SK-N-SH (cell line): ENCODE measurements at regions not wholly inside any gene's neighbourhood (a gene's known extent, or its start where the extent isn't known, plus 50 kb on each side); places are given as distances from the start of the nearest gene placed in this dataset.

Source experiments
- CTCF ChIA-PET: fragments of 300-600, 350-600 bp; formaldehyde crosslinking; extraction: SDS; loops from one replicate; lab custom pipeline; 2021; lab: Yijun Ruan, JAX
- POLR2A ChIA-PET: fragments of 350-600 bp; sonication (Branson Sonifier 250); formaldehyde crosslinking; extraction: SDS; loops from one replicate; lab custom pipeline; 2020; ENCODE audit warnings: antibody characterized with exemption, inconsistent platforms; lab: Yijun Ruan, JAX
- DNase-seq: peaks from one replicate; pipeline ENCODE4 v3.0.0; 2012
- H2AFZ ChIP-seq: fragments of 200-600 bp; sonication (generic); 2 replicates; pipeline ENCODE4 v1.8.1; 2016; ENCODE audit warnings: antibody characterized with exemption, mild to moderate bottlenecking, low read depth
- H3F3A ChIP-seq: fragments of 200-600 bp; sonication (generic); replicated peaks from 2 replicates; pipeline ENCODE3; 2016; ENCODE audit warnings: antibody characterized with exemption, mild to moderate bottlenecking; ENCODE audit not compliant: insufficient read depth
- H3K27ac ChIP-seq, 2 experiments: fragments of 200-500 bp in 1 of 2; fragments of 200-600 bp in 1 of 2; sonication (Bioruptor generic) in 1 of 2; sonication (generic), shearing (Covaris generic) in 1 of 2; 2 replicates each; pipeline versions ENCODE4 v1.5.1 to v1.6.1; 2014 to 2016; ENCODE audit warnings: low read depth in 2 of 2, inconsistent platforms in 1 of 2, low read length in 1 of 2, mild to moderate bottlenecking in 1 of 2, mixed read lengths in 1 of 2
- H3K27me3 ChIP-seq: fragments of 200-600 bp; sonication (generic), shearing (Covaris generic); 2 replicates; pipeline ENCODE4 v1.6.1; 2016; ENCODE audit warnings: mixed run types; ENCODE audit not compliant: insufficient read depth
- H3K36me3 ChIP-seq, 2 experiments: fragments of 200-500 bp in 1 of 2; fragments of 200-600 bp in 1 of 2; sonication (Bioruptor generic) in 1 of 2; sonication (generic) in 1 of 2; replicated peaks in 1 of 2; 2 replicates each; pipeline versions ENCODE3 to v1.5.1; 2014 to 2016; ENCODE audit warnings: low read length in 1 of 2, mild to moderate bottlenecking in 1 of 2; ENCODE audit not compliant: insufficient read depth in 2 of 2, control insufficient read depth in 1 of 2
- H3K4me1 ChIP-seq, 2 experiments: fragments of 200-500 bp in 1 of 2; fragments of 200-600 bp in 1 of 2; sonication (Bioruptor generic) in 1 of 2; sonication (generic), shearing (Covaris generic) in 1 of 2; 2 replicates each; pipeline versions ENCODE4 v1.5.1 to v1.6.1; 2014 to 2016; ENCODE audit warnings: low read depth in 1 of 2, low read length in 1 of 2, mixed run types in 1 of 2; ENCODE audit not compliant: insufficient read depth in 2 of 2, control insufficient read depth in 1 of 2
- H3K4me2 ChIP-seq: fragments of 200-600 bp; sonication (generic), shearing (Covaris generic); 2 replicates; pipeline ENCODE4 v1.6.1; 2017; ENCODE audit warnings: mixed run types
- H3K4me3 ChIP-seq, 2 experiments: fragments of 200-500 bp in 1 of 2; fragments of 200-600 bp in 1 of 2; sonication (Bioruptor generic) in 1 of 2; sonication (generic), shearing (Covaris generic) in 1 of 2; 2 replicates each; pipeline versions ENCODE4 v1.5.1 to v1.8.1; 2014 to 2016; ENCODE audit warnings: low read depth in 2 of 2, inconsistent platforms in 1 of 2, low read length in 1 of 2, mild to moderate bottlenecking in 1 of 2, mixed read lengths in 1 of 2, moderate library complexity in 1 of 2
- H3K79me2 ChIP-seq: fragments of 200-600 bp; sonication (generic); 2 replicates; pipeline ENCODE4 v1.8.1; 2017; ENCODE audit warnings: mild to moderate bottlenecking; ENCODE audit not compliant: insufficient read depth
- H3K9ac ChIP-seq: fragments of 200-600 bp; sonication (generic); 2 replicates; pipeline ENCODE4 v1.6.1; 2017; ENCODE audit warnings: mixed run types
- H3K9me2 ChIP-seq: fragments of 200-600 bp; sonication (generic); 2 replicates; pipeline ENCODE4 v1.6.1; 2017; ENCODE audit warnings: mixed run types
- H3K9me3 ChIP-seq: fragments of 200-600 bp; sonication (generic); 2 replicates; pipeline ENCODE4 v1.6.1; 2017; ENCODE audit warnings: mixed run types, mild to moderate bottlenecking, moderate library complexity
- H4K20me1 ChIP-seq: fragments of 200-600 bp; sonication (generic); 2 replicates; pipeline ENCODE4 v1.6.1; 2017; ENCODE audit warnings: mild to moderate bottlenecking, mixed run types; ENCODE audit not compliant: insufficient read depth
- EP300 ChIP-seq, 2 experiments: IDR thresholded peaks; 2 replicates each; pipeline versions ENCODE4 v1.4.0 to v1.6.1; 2012; ENCODE audit warnings: borderline replicate concordance in 1 of 2, low read depth in 1 of 2, low read length in 1 of 2
- FOSL2 ChIP-seq: IDR thresholded peaks from 2 replicates; pipeline ENCODE4 v1.4.0; 2012; ENCODE audit warnings: low read depth, mild to moderate bottlenecking, moderate library complexity, borderline replicate concordance
- FOXJ3 ChIP-seq: sonication (generic); formaldehyde crosslinking; IDR thresholded peaks from 2 replicates; pipeline ENCODE4 v1.5.1; 2020; ENCODE audit warnings: mild to moderate bottlenecking, missing genetic modification reagents
- FOXM1 ChIP-seq: IDR thresholded peaks from 2 replicates; pipeline ENCODE4 v1.4.0; 2012; ENCODE audit warnings: low read depth, mild to moderate bottlenecking
- GATA2 ChIP-seq: sonication (generic); formaldehyde crosslinking; IDR thresholded peaks from 2 replicates; pipeline ENCODE4 v1.5.0; 2020; ENCODE audit warnings: mild to moderate bottlenecking, missing genetic modification reagents
- MAX ChIP-seq: IDR thresholded peaks from 2 replicates; pipeline ENCODE4 v1.4.0; 2012; ENCODE audit warnings: low read depth
- NFIC ChIP-seq: IDR thresholded peaks from 2 replicates; pipeline ENCODE4 v1.4.0; 2012; ENCODE audit warnings: borderline replicate concordance
- PBX3 ChIP-seq: IDR thresholded peaks from 2 replicates; pipeline ENCODE4; 2012
- RAD21 ChIP-seq: IDR thresholded peaks from 2 replicates; pipeline ENCODE4 v1.6.1; 2012; ENCODE audit warnings: mild to moderate bottlenecking, low read length
- RCOR1 ChIP-seq: fragments of 150-350 bp; IDR thresholded peaks from 2 replicates; pipeline ENCODE4 v1.6.1; 2017; ENCODE audit warnings: antibody characterized with exemption, low read length
- REST ChIP-seq: IDR thresholded peaks from 2 replicates; pipeline ENCODE4 v1.6.1; 2012; ENCODE audit warnings: mild to moderate bottlenecking, low read depth, low read length, moderate library complexity
- RXRA ChIP-seq: IDR thresholded peaks from 2 replicates; pipeline ENCODE4 v1.4.0; 2012; ENCODE audit warnings: low read depth, mild to moderate bottlenecking, borderline replicate concordance
- TAF1 ChIP-seq: IDR thresholded peaks from 2 replicates; pipeline ENCODE4 v1.6.1; 2012; ENCODE audit warnings: low read depth, mild to moderate bottlenecking, low read length, moderate library complexity, borderline replicate concordance
- TCF12 ChIP-seq: IDR thresholded peaks from 2 replicates; pipeline ENCODE4 v1.4.0; 2012
- WGBS: methylation state at CpG from one replicate; pipeline ENCODE4 v1.1.6; 2017; ENCODE audit warnings: low lambda C conversion rate; 5-methylcytosine and 5-hydroxymethylcytosine counted together

- TF ChIP-seq NFIC = peak; percentile 42; the same call in 1 of the 2 replicates
Observed at GRCh38 chr15:62618432-62618831, 424.1 kb upstream of the TPM1 start (continued).

GRCh38 chr15:62618846-62619504, 423.6 kb upstream of the TPM1 start:
- peaks cover 15% of the 10 kb centered on the region; the same call in 1 of the 2 replicates for H3K79me2 ChIP-seq
- CTCF ChIA-PET = interaction anchor here (0.8 to 2.5 kb wide), 3 partner anchors 18 to 277 kb away, joined by 3 to 11 read pairs (median 4); no protein-coding TSS in a partner anchor
- POLR2A ChIA-PET = no interaction called here

GRCh38 chr15:62619526-62619925, 423.0 kb upstream of the TPM1 start:
- peaks cover 31% of the 10 kb centered on the region for H3F3A ChIP-seq
- peaks cover 20% of the 10 kb centered on the region; the same call in 1 of the 2 replicates for H3K79me2 ChIP-seq
- TF ChIP-seq NFIC (no peak), FOSL2 (0 out of 2 replicates have a peak, but pooled peaks have one; percentile 2)
- no peaks in the 10 kb centered on the region for H3K27me3 ChIP-seq
- H2AFZ ChIP-seq = no peak overlapping the region
- ChIA-PET CTCF (no interaction called here), POLR2A (no interaction called here)
- DNase-seq = no peak
- peak overlapping the region; percentile 77 to 82; a peak in 3 of 4 replicates for H3K27ac ChIP-seq
- H3K9me3 ChIP-seq = no peaks in the 10 kb centered on the region
- no peak overlapping the region for H3K4me3 ChIP-seq
- no peaks in the 10 kb centered on the region for H4K20me1 ChIP-seq
- H3K4me2 ChIP-seq = peak overlapping the region; percentile 54
- H3K9ac ChIP-seq = no peak overlapping the region
- no peaks in the 10 kb centered on the region for H3K9me2 ChIP-seq
- peaks cover 27 to 52% of the 10 kb centered on the region in 2 experiments for H3K4me1 ChIP-seq
- WGBS = 79% methylated on average over 3 of the region's 3 CpGs
- H3K36me3 ChIP-seq = no peaks in the 10 kb centered on the region

More at GRCh38 chr15:62618846-62619504, 423.6 kb upstream of the TPM1 start:
- H3K36me3 ChIP-seq = no peaks in the 10 kb centered on the region
- H3K4me3 ChIP-seq = no peak overlapping the region
- H3K9me3 ChIP-seq = no peaks in the 10 kb centered on the region
- no peaks in the 10 kb centered on the region for H4K20me1 ChIP-seq
- H3K9me2 ChIP-seq = no peaks in the 10 kb centered on the region
- DNase-seq = no peak
- peak overlapping the region; percentile 54 for H3K4me2 ChIP-seq
- H3K9ac ChIP-seq = peak overlapping the region; percentile 22; the same call in 1 of the 2 replicates
- 94% methylated on average over 5 of the region's 5 CpGs for WGBS
- TF ChIP-seq MAX (0 out of 2 replicates have a peak, but pooled peaks have one; percentile 11), RXRA (no peak)
- TF ChIP-seq, all 33 proteins: peak for 1
- Histone ChIP-seq H3K27me3 (no peaks in the 10 kb centered on the region), H2AFZ (no peak overlapping the region), H3K27ac (peak overlapping the region; percentile 77 to 82), H3K4me1 (peaks cover 27 to 47% of the 10 kb centered on the region in 2 experiments), H3F3A (peaks cover 31% of the 10 kb centered on the region)

- Histone ChIP-seq H3K27me3 (no peaks in the 10 kb centered on the region), H2AFZ (no peak overlapping the region), H3K4me3 (no peak overlapping the region), H4K20me1 (no peaks in the 10 kb centered on the region), H3K9me2 (no peaks in the 10 kb centered on the region), H3K9me3 (no peaks in the 10 kb centered on the region), H3K79me2 (peaks cover 21% of the 10 kb centered on the region; the same call in 1 of the 2 replicates), H3K4me1 (peaks cover 31 to 68% of the 10 kb centered on the region in 2 experiments), H3K4me2 (no peak overlapping the region), H3K9ac (no peak overlapping the region), H3F3A (peaks cover 37% of the 10 kb centered on the region), H3K27ac (peak overlapping the region in 1 of 2 experiments; percentile 99; a peak in 2 of 4 replicates), H3K36me3 (no peaks in the 10 kb centered on the region)
- ChIA-PET CTCF (interaction anchor here (0.6 to 1.9 kb wide), 7 partner anchors 14 to 232 kb away, joined by 3 to 9 read pairs (median 3); partner anchors contain the start of gene TLN2), POLR2A (interaction anchor here (0.6 to 2.6 kb wide), 5 partner anchors 10 to 467 kb away, joined by 3 to 13 read pairs (median 3); no protein-coding TSS in a partner anchor)
- 29% methylated on average over 4 of the region's 4 CpGs for WGBS
- DNase-seq = peak; percentile 75
- peak; percentile 99 for TF ChIP-seq GATA2 (CRISPR knock-in tag)
- TF ChIP-seq EP300 (IDR thresholded peaks at IDR 0.05; ENCODE audit: borderline replicate concordance in 1 of 2, low read depth in 1 of 2, low read length in 1 of 2) = peak; percentile 18 to 100; a peak in 3 of 4 replicates
- TF ChIP-seq PBX3 = peak; percentile 70; the same call in 1 of the 2 replicates
- peak; percentile 73 for TF ChIP-seq TCF12
- no peak for TF ChIP-seq FOXM1
- peak; percentile 23; the same call in 1 of the 2 replicates for TF ChIP-seq RAD21
- TF ChIP-seq RCOR1 = peak; percentile 97
- peak; percentile 92 for TF ChIP-seq FOXJ3
- TF ChIP-seq TAF1 = no peak
- TF ChIP-seq REST = no peak
Observed at GRCh38 chr15:62622775-62623174, 419.8 kb upstream of the TPM1 start.
